Erythroblast (primary cell): ENCODE measurements at regions not wholly inside any gene's neighbourhood (a gene's known extent, or its start where the extent isn't known, plus 50 kb on each side); places are given as distances from the start of the nearest gene placed in this dataset.

Experiments used
- GATA1 ChIP-seq: IDR thresholded peaks from 2 replicates; pipeline ENCODE4 v1.6.1; 2011; ENCODE audit warnings: low read depth, mild to moderate bottlenecking, control low read depth, low read length, moderate library complexity
- POLR2A ChIP-seq: IDR thresholded peaks from 2 replicates; pipeline ENCODE4 v1.6.1; 2011; ENCODE audit warnings: mild to moderate bottlenecking, low read length

- TF ChIP-seq POLR2A: no peak
- no peak for TF ChIP-seq GATA1
Observed at GRCh38 chr1:239125893-239126292, 260.5 kb upstream of the CHRM3 start.
